PC-9 (cell line): ENCODE measurements at regions not wholly inside any gene's neighbourhood (a gene's known extent, or its start where the extent isn't known, plus 50 kb on each side); places are given as distances from the start of the nearest gene placed in this dataset.

Source experiments
- BruUV-seq: library from RNA; stranded (reverse); fragments of 400-500 nt; replicated peaks from 2 replicates; lab custom pipeline; 2021; lab: Mats Ljungman, UMichigan
- CTCF ChIA-PET: fragments of 300-600 bp; sonication (Branson Sonifier 250); formaldehyde crosslinking; loops from one replicate; lab custom pipeline; 2022; ENCODE audit warnings: antibody characterized with exemption; lab: Charles Lee
- POLR2A ChIA-PET: fragments of 300-600 bp; sonication (Branson Sonifier 250); formaldehyde crosslinking; loops from one replicate; lab custom pipeline; 2022; ENCODE audit warnings: antibody characterized with exemption; ENCODE audit not compliant: unreplicated experiment; lab: Charles Lee
- DNase-seq, 2 experiments: peaks; one replicate each; pipeline versions ENCODE4 v3.0.0 to v3.0.0-alpha.2; 2015 to 2022; ENCODE audit warnings: mixed read lengths in 1 of 2
- H2AFZ ChIP-seq: fragments of 200-600 bp; sonication (generic); 2 replicates; pipeline ENCODE4 v1.8.1; 2017; ENCODE audit warnings: antibody characterized with exemption
- H3F3A ChIP-seq: fragments of 200-600 bp; sonication (generic); 2 replicates; pipeline ENCODE4 v1.8.1; 2017; ENCODE audit warnings: antibody characterized with exemption, mild to moderate bottlenecking, low read depth; ENCODE audit not compliant: insufficient read depth
- H3K27ac ChIP-seq: fragments of 200-600 bp; sonication (generic); 2 replicates; pipeline ENCODE4 v1.6.1; 2016; ENCODE audit warnings: mixed run types
- H3K27me3 ChIP-seq: fragments of 200-600 bp; sonication (generic); 2 replicates; pipeline ENCODE4 v1.6.1; 2016; ENCODE audit warnings: low read depth, mixed run types; ENCODE audit not compliant: insufficient read depth
- H3K36me3 ChIP-seq: fragments of 200-600 bp; sonication (generic); 2 replicates; pipeline ENCODE4 v1.6.1; 2016; ENCODE audit warnings: low read depth, mixed run types
- H3K4me1 ChIP-seq: fragments of 200-600 bp; sonication (generic); replicated peaks from 2 replicates; pipeline ENCODE4 v1.6.1; 2016; ENCODE audit warnings: mixed run types; ENCODE audit not compliant: insufficient read depth
- H3K4me2 ChIP-seq: fragments of 200-600 bp; sonication (generic); 2 replicates; pipeline ENCODE4 v1.6.1; 2017; ENCODE audit warnings: mixed run types
- H3K4me3 ChIP-seq: fragments of 200-600 bp; sonication (generic); 2 replicates; pipeline ENCODE4 v1.6.1; 2016; ENCODE audit warnings: mixed run types
- H3K79me2 ChIP-seq: fragments of 200-600 bp; sonication (generic); 2 replicates; pipeline ENCODE4 v1.6.1; 2017; ENCODE audit warnings: low read depth, mixed run types
- H3K9me2 ChIP-seq: fragments of 200-600 bp; sonication (generic); 2 replicates; pipeline ENCODE4 v1.8.1; 2017; ENCODE audit warnings: mild to moderate bottlenecking; ENCODE audit not compliant: insufficient read depth
- H3K9me3 ChIP-seq: fragments of 200-600 bp; sonication (generic); 2 replicates; pipeline ENCODE4 v1.8.1; 2016; ENCODE audit warnings: low read depth; ENCODE audit not compliant: insufficient read depth
- H4K20me1 ChIP-seq: fragments of 200-600 bp; sonication (generic); 2 replicates; pipeline ENCODE4 v1.8.1; 2017; ENCODE audit not compliant: insufficient read depth
- EZH2 ChIP-seq: fragments of 200-600 bp; sonication (generic); IDR thresholded peaks from 2 replicates; pipeline ENCODE4 v1.8.0; 2017; ENCODE audit warnings: antibody characterized with exemption, low read depth
- intact Hi-C: fragments of 100-400 bp; cut with micrococcal nuclease; formaldehyde crosslinking; loops from one replicate; pipeline ENCODE4 v1.10.0; 2022; ENCODE audit not compliant: unreplicated experiment
- TF ChIP-seq, protein P1 (sequence below): fragments of 200-600 bp; sonication (generic); conservative IDR thresholded peaks from 2 replicates; pipeline ENCODE4 v1.6.1; 2017; ENCODE audit warnings: mixed run types, antibody characterized with exemption, mild to moderate bottlenecking, moderate library complexity

GRCh38 chr1:234978397-234979295 is 150.0 kb downstream of the TOMM20 start:
- peak overlapping the region; percentile 30; the same call in 1 of the 2 replicates for H3K4me3 ChIP-seq
- H3K36me3 ChIP-seq = no peaks in the 10 kb centered on the region
- peaks cover 84% of the 10 kb centered on the region for H3F3A ChIP-seq
- H3K4me1 ChIP-seq = peaks cover 99% of the 10 kb centered on the region
- H2AFZ ChIP-seq = no peak overlapping the region
- peak overlapping the region; percentile 68 for H3K4me2 ChIP-seq
- intact Hi-C loops = loop anchor here (5.0 kb wide), 1 partner anchor 321 kb away; no protein-coding TSS in a partner anchor
- peak overlapping the region; percentile 99 for H3K27ac ChIP-seq
- DNase-seq = peak; percentile 45 to 93
- no peaks in the 10 kb centered on the region for H4K20me1 ChIP-seq
- no TSS peak for BruUV-seq
- TF ChIP-seq, protein P1, sequence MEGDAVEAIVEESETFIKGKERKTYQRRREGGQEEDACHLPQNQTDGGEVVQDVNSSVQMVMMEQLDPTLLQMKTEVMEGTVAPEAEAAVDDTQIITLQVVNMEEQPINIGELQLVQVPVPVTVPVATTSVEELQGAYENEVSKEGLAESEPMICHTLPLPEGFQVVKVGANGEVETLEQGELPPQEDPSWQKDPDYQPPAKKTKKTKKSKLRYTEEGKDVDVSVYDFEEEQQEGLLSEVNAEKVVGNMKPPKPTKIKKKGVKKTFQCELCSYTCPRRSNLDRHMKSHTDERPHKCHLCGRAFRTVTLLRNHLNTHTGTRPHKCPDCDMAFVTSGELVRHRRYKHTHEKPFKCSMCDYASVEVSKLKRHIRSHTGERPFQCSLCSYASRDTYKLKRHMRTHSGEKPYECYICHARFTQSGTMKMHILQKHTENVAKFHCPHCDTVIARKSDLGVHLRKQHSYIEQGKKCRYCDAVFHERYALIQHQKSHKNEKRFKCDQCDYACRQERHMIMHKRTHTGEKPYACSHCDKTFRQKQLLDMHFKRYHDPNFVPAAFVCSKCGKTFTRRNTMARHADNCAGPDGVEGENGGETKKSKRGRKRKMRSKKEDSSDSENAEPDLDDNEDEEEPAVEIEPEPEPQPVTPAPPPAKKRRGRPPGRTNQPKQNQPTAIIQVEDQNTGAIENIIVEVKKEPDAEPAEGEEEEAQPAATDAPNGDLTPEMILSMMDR = no peak
- no peak for TF ChIP-seq EZH2
- POLR2A ChIA-PET = interaction anchor here (0.6 to 0.9 kb wide), 5 partner anchors 9 to 375 kb away, joined by 3 to 9 read pairs (median 4); no protein-coding TSS in a partner anchor
- no peaks in the 10 kb centered on the region for H3K9me2 ChIP-seq
- CTCF ChIA-PET = interaction anchor here (0.8 to 1.7 kb wide), 2 partner anchors 33 to 82 kb away, joined by 3 to 4 read pairs; no protein-coding TSS in a partner anchor
- no peaks in the 10 kb centered on the region for H3K9me3 ChIP-seq
- peaks cover 17% of the 10 kb centered on the region for H3K79me2 ChIP-seq
- H3K27me3 ChIP-seq = no peaks in the 10 kb centered on the region

GRCh38 chr1:234977875-234978396 is 150.7 kb downstream of the TOMM20 start:
- peaks cover 99% of the 10 kb centered on the region for H3K4me1 ChIP-seq

More at GRCh38 chr1:234977875-234978396, 150.7 kb downstream of the TOMM20 start:
- peak overlapping the region; percentile 30; the same call in 1 of the 2 replicates for H3K4me3 ChIP-seq
- H2AFZ ChIP-seq = no peak overlapping the region
- CTCF ChIA-PET = interaction anchor here (1.7 kb wide), 1 partner anchor 33 kb away, joined by 3 read pairs; no protein-coding TSS in a partner anchor
- DNase-seq = peak in 1 of 2 experiments; percentile 68
- peak overlapping the region; percentile 68 for H3K4me2 ChIP-seq
- no peaks in the 10 kb centered on the region for H3K36me3 ChIP-seq
- TF ChIP-seq EZH2 = no peak
- TF ChIP-seq, protein P1 = no peak
- no peaks in the 10 kb centered on the region for H3K9me3 ChIP-seq
- peaks cover 17% of the 10 kb centered on the region for H3K79me2 ChIP-seq
- intact Hi-C loops = loop anchor here (5.0 kb wide), 1 partner anchor 321 kb away; no protein-coding TSS in a partner anchor
- no peaks in the 10 kb centered on the region for H3K27me3 ChIP-seq
- no peaks in the 10 kb centered on the region for H4K20me1 ChIP-seq
- peaks cover 80% of the 10 kb centered on the region for H3F3A ChIP-seq
- BruUV-seq = no TSS peak
- H3K9me2 ChIP-seq = no peaks in the 10 kb centered on the region
- H3K27ac ChIP-seq = peak overlapping the region; percentile 99
- POLR2A ChIA-PET = no interaction called here
